DND-41 (cell line): ENCODE measurements at regions not wholly inside any gene's neighbourhood (a gene's known extent, or its start where the extent isn't known, plus 50 kb on each side); places are given as distances from the start of the nearest gene placed in this dataset.
"Not testable (repeated sequence)": the region's sequence is repeated elsewhere in the genome, so short reads cannot be mapped to it uniquely, and the experiment has no call there.

ENCODE experiments used
- ATAC-seq: fragments of 200-7000 bp; cut with Tn5 transposase; 3 replicates; pipeline ENCODE4 v1.9.1; 2021; ENCODE audit warnings: low read depth; ENCODE audit not compliant: insufficient read depth
- DNase-seq: peaks from one replicate; pipeline ENCODE4 v3.0.0-alpha.2; 2020
- H2AFZ ChIP-seq: 2 replicates; pipeline ENCODE4 v1.6.0; 2012; ENCODE audit warnings: low read depth, low read length
- H3K27ac ChIP-seq: 2 replicates; pipeline ENCODE4 v1.5.1; 2012; ENCODE audit warnings: low read length, inconsistent platforms
- H3K27me3 ChIP-seq: fragments of 200-600 bp; sonication (generic); 2 replicates; pipeline ENCODE4 v1.6.0; 2012; ENCODE audit warnings: low read length, mild to moderate bottlenecking, inconsistent platforms; ENCODE audit not compliant: insufficient read depth, poor library complexity
- H3K36me3 ChIP-seq: 2 replicates; pipeline ENCODE4 v1.5.1; 2012; ENCODE audit warnings: low read length, inconsistent platforms; ENCODE audit not compliant: insufficient read depth
- H3K4me1 ChIP-seq: 2 replicates; pipeline ENCODE4 v1.5.1; 2012; ENCODE audit warnings: mild to moderate bottlenecking, low read length; ENCODE audit not compliant: insufficient read depth
- H3K4me2 ChIP-seq: 2 replicates; pipeline ENCODE4 v1.6.0; 2012; ENCODE audit warnings: mild to moderate bottlenecking, moderate library complexity, low read length, inconsistent platforms; ENCODE audit not compliant: insufficient read depth
- H3K4me3 ChIP-seq, 2 experiments: fragments of 200-600 bp in 1 of 2; shearing (Covaris generic) in 1 of 2; 2 replicates each; pipeline ENCODE4 v1.5.1; 2012 to 2016; ENCODE audit warnings: inconsistent platforms in 2 of 2, low read length in 2 of 2, mild to moderate bottlenecking in 2 of 2, low read depth in 1 of 2, moderate library complexity in 1 of 2
- H3K79me2 ChIP-seq: 2 replicates; pipeline ENCODE4 v1.6.0; 2012; ENCODE audit warnings: low read length, inconsistent platforms; ENCODE audit not compliant: insufficient read depth
- H3K9ac ChIP-seq: 2 replicates; pipeline ENCODE4 v1.6.0; 2012; ENCODE audit warnings: low read depth, mild to moderate bottlenecking, inconsistent platforms, low read length, moderate library complexity
- H3K9me3 ChIP-seq: 2 replicates; pipeline ENCODE4 v1.5.1; 2012; ENCODE audit warnings: low read length, moderate library complexity, mild to moderate bottlenecking, inconsistent platforms; ENCODE audit not compliant: insufficient read depth, severe bottlenecking
- H4K20me1 ChIP-seq: 2 replicates; pipeline ENCODE4 v1.6.0; 2012; ENCODE audit warnings: low read length; ENCODE audit not compliant: insufficient read depth
- EZH2 ChIP-seq: IDR thresholded peaks from 3 replicates; pipeline ENCODE4 v1.6.1; 2012; ENCODE audit warnings: borderline replicate concordance, low read depth, mild to moderate bottlenecking, moderate library complexity, low read length, inconsistent platforms; ENCODE audit not compliant: severe bottlenecking
- TF ChIP-seq, protein P1 (sequence below): IDR thresholded peaks from 2 replicates; pipeline ENCODE4 v1.5.1; 2012; ENCODE audit warnings: borderline replicate concordance, low read length, moderate library complexity, mild to moderate bottlenecking; ENCODE audit not compliant: poor library complexity, severe bottlenecking; ENCODE audit errors: extremely low read depth

DNA sequence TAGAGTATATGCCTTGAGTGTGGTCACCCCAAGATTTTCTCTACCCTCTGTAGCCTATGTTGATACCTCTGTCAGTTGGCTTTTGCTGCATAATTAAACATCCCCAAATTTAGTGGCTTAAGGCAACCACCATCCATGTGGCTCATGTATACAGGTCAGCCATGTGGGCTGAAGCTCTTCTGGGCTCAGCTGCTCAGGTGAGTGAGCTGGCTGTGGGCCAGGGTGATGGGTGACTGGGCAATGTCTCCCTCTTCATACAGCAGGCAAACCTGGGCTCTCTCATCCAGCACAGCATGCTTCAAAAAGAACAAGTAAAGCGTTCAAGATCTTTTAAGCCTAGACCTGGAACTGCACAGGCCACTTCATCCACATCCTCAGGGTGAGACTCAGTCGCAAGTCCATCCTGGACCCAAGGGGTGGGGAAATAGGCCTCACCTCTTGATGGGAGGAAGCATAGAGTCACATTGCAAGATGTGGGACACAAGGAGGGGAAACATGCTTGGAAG lies 188.2 kb upstream of the TAS2R1 start:
- no peak for TF ChIP-seq EZH2
- TF ChIP-seq, protein P1, sequence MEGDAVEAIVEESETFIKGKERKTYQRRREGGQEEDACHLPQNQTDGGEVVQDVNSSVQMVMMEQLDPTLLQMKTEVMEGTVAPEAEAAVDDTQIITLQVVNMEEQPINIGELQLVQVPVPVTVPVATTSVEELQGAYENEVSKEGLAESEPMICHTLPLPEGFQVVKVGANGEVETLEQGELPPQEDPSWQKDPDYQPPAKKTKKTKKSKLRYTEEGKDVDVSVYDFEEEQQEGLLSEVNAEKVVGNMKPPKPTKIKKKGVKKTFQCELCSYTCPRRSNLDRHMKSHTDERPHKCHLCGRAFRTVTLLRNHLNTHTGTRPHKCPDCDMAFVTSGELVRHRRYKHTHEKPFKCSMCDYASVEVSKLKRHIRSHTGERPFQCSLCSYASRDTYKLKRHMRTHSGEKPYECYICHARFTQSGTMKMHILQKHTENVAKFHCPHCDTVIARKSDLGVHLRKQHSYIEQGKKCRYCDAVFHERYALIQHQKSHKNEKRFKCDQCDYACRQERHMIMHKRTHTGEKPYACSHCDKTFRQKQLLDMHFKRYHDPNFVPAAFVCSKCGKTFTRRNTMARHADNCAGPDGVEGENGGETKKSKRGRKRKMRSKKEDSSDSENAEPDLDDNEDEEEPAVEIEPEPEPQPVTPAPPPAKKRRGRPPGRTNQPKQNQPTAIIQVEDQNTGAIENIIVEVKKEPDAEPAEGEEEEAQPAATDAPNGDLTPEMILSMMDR = no peak
- Histone ChIP-seq H3K79me2 (no peaks in the 10 kb centered on the region), H4K20me1 (no peaks in the 10 kb centered on the region), H2AFZ (no peak overlapping the region), H3K9ac (no peak overlapping the region), H3K36me3 (no peaks in the 10 kb centered on the region), H3K4me3 (no peak overlapping the region), H3K27ac (no peak overlapping the region), H3K27me3 (peaks cover 8% of the 10 kb centered on the region), H3K4me1 (no peaks in the 10 kb centered on the region), H3K9me3 (no peaks in the 10 kb centered on the region), H3K4me2 (no peak overlapping the region)
- DNase-seq (no peak), ATAC-seq (no peak)

DNA sequence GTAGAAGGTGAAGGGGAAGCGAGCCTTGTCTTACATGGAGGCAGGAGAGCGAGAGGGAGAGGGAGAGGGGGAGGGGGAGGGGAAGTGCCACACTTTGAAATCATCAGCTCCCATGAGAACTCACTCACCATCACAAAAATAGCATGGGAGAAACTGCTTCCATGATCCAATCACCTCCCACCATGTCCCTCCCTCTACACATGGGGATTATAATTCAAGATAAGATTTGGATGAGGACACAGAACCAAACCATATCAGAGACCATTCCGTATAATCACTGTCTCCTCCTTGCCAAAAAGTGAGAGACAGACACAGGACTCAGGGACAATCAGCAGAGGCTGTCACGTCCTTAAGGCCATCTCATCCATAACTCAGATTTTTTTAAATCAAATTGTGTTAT lies 187.7 kb upstream of the TAS2R1 start:
- H3K4me2 ChIP-seq = no peak overlapping the region
- H3K79me2 ChIP-seq = no peaks in the 10 kb centered on the region
- no peak overlapping the region for H3K4me3 ChIP-seq
- H3K9ac ChIP-seq = no peak overlapping the region
- no peak for DNase-seq
- no peaks in the 10 kb centered on the region for H3K4me1 ChIP-seq
- no peaks in the 10 kb centered on the region for H3K36me3 ChIP-seq
- H3K27me3 ChIP-seq = peaks cover 8% of the 10 kb centered on the region
- no peak overlapping the region for H2AFZ ChIP-seq
- no peaks in the 10 kb centered on the region for H3K9me3 ChIP-seq
- no peak for TF ChIP-seq EZH2
- TF ChIP-seq, protein P1 = no peak
- H4K20me1 ChIP-seq = no peaks in the 10 kb centered on the region
- ATAC-seq = no peak
- no peak overlapping the region for H3K27ac ChIP-seq

DNA sequence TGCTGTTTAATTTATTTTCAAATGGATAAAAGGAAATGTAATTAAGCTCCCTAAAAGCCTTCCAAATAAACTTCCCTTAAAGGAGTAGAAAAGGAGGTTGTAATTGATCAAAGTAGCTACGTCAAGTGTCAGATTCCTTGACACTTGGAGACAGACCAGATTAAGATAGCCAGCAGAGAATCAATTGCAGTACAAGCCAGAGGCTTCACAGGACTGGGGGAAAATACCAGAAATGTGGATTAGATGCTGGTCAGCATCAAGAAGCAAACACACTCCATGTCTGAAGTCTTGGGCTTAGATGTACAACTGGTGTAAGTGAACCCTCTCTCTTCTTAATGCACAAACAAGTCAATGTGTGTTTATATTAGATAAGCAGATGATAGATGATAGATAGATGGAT lies 184.9 kb upstream of the TAS2R1 start:
- Histone ChIP-seq H3K4me3 (no peak overlapping the region), H3K27ac (no peak overlapping the region), H3K9ac (no peak overlapping the region), H3K4me1 (no peaks in the 10 kb centered on the region), H2AFZ (no peak overlapping the region), H3K4me2 (no peak overlapping the region), H3K79me2 (no peaks in the 10 kb centered on the region), H3K27me3 (peaks cover 4% of the 10 kb centered on the region), H4K20me1 (no peaks in the 10 kb centered on the region), H3K36me3 (no peaks in the 10 kb centered on the region), H3K9me3 (no peaks in the 10 kb centered on the region)
- DNase-seq (no peak), ATAC-seq (no peak)
- TF ChIP-seq, protein P1 = no peak

DNA sequence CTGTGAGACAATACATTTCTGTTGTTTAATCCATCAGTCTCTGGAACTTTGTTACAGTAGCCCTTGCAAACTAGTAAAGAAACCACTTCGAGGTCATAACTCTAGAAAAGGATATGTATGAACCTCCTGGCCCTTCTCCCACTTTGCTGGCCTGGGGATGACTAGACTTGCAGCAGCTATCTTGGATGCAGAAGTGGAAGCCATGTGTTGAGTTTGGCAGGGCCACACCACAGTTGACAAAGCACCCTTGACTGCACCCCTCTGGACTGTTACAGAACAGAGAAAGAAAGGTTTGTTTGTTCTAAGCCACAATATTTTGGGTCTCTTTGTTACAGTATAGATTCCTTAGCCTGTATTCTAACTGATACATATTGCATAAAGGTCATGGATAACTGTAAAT lies 183.2 kb upstream of the TAS2R1 start:
- H3K27ac ChIP-seq = no peak overlapping the region
- no peaks in the 10 kb centered on the region for H3K4me1 ChIP-seq

DNA sequence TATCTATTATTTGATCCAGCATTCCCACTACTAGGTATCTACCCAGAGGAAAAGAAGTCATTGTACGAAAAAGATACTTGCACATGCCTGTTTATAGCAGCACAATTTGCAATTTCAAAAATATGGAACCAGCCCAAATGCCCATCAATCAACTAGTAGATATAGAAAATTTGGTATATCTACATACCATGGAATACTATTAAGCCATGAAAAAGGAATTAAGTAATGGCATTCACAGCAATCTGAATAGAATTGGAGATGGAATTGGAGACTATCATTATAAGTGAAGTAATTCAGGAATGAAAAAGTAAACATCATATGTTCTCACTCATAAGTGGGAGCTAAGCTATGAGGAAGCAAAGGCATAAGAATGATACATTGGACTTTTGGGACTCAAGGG lies 177.2 kb upstream of the TAS2R1 start:
- H2AFZ ChIP-seq, DNase-seq, H3K27ac ChIP-seq, H3K9me3 ChIP-seq, H3K79me2 ChIP-seq, H3K4me3 ChIP-seq, H3K27me3 ChIP-seq, ATAC-seq, H3K36me3 ChIP-seq, H3K4me1 ChIP-seq, H3K9ac ChIP-seq, H3K4me2 ChIP-seq, H4K20me1 ChIP-seq: not testable (repeated sequence)

More for the DNA sequence above, 183.2 kb upstream of the TAS2R1 start:
- Histone ChIP-seq H3K27me3 (peaks cover 4% of the 10 kb centered on the region), H3K9ac (no peak overlapping the region), H2AFZ (no peak overlapping the region), H3K36me3 (no peaks in the 10 kb centered on the region), H3K79me2 (no peaks in the 10 kb centered on the region), H3K4me2 (no peak overlapping the region), H4K20me1 (no peaks in the 10 kb centered on the region), H3K4me3 (no peak overlapping the region), H3K9me3 (no peaks in the 10 kb centered on the region)
- no peak for ATAC-seq
- TF ChIP-seq, protein P1 = no peak
- no peak for TF ChIP-seq EZH2
- DNase-seq = no peak
